Adrenal gland (tissue), 9 donors: ENCODE measurements at regions not wholly inside any gene's neighbourhood (a gene's known extent, or its start where the extent isn't known, plus 50 kb on each side); places are given as distances from the start of the nearest gene placed in this dataset.

Experiments
- DNase-seq, 7 donors: peaks; one replicate each; pipeline ENCODE4 v3.0.0-alpha.2; 2019 to 2020
- H3K27ac ChIP-seq, 5 donors: fragments of 200-600 bp; sonication (generic) in 4 of 5; 1 replicate in 3 of 5; 2 replicates in 2 of 5; pipeline versions ENCODE4 v1.5.1 to v1.8.0; 2016 to 2020; ENCODE audit warnings: mild to moderate bottlenecking in 1 of 5
- H3K27me3 ChIP-seq: fragments of 200-600 bp; 2 replicates; pipeline ENCODE4 v1.8.0; 2021
- H3K36me3 ChIP-seq, 2 donors: fragments of 200-600 bp; replicated peaks in 1 of 2; 1 replicate in 1 of 2; 2 replicates in 1 of 2; pipeline versions ENCODE4 v1.5.1 to v1.8.0; 2018 to 2022
- H3K4me1 ChIP-seq, 2 donors: fragments of 200-600 bp; replicated peaks in 1 of 2; 1 replicate in 1 of 2; 2 replicates in 1 of 2; pipeline versions ENCODE4 v1.5.1 to v1.8.0; 2018 to 2021
- H3K4me3 ChIP-seq, 4 donors: fragments of 200-600 bp; sonication (generic) in 3 of 4; one replicate each; pipeline ENCODE4 v1.5.1; 2016 to 2018
- H3K9me3 ChIP-seq, 3 donors: fragments of 200-600 bp; sonication (generic) in 1 of 3; replicated peaks in 1 of 3; 1 replicate in 2 of 3; 2 replicates in 1 of 3; pipeline versions ENCODE4 v1.5.1 to v1.8.0; 2016 to 2021
- POLR2A ChIP-seq, 2 donors: fragments of 450-650 bp; IDR thresholded peaks; one replicate each; pipeline ENCODE4 v1.6.1; 2017; ENCODE audit warnings: antibody characterized with exemption in 2 of 2, mild to moderate bottlenecking in 2 of 2, moderate library complexity in 1 of 2
- WGBS, 4 donors: extraction: QIAGEN DNeasy Blood & Tissue Kit in 2 of 4; methylation state at CpG; one replicate each; pipeline versions ENCODE4 v1.1.5 to v1.1.7; 2013 to 2017; 5-methylcytosine and 5-hydroxymethylcytosine counted together
- intact Hi-C, 2 donors: fragments of 100-400 bp; cut with DNase I; formaldehyde crosslinking; loops; one replicate each; pipeline versions ENCODE4 v1.14.1 to v1.15.0; 2022 to 2023
- TF ChIP-seq, protein P1 (sequence below), 6 experiments: fragments of 450-650 bp in 4 of 6; fragments of 200-600 bp in 2 of 6; sonication (generic) in 1 of 6; IDR thresholded peaks; 1 replicate in 5 of 6; 2 replicates in 1 of 6; pipeline versions ENCODE4 v1.5.1 to v1.8.0; 2016 to 2021; ENCODE audit warnings: antibody characterized with exemption in 6 of 6, mild to moderate bottlenecking in 2 of 6, moderate library complexity in 1 of 6
- donor health status: healthy with polysubstance abuse.
- donor health status: Bipolar disorder and iron deficiency.
- donor health status: DM: yes; HTN: yes; CAD: no.
- donor health status: DM: no; HTN: no; CAD: no.
- donor health status: DM: no; HTN: no; CAD: no.

- no peaks in the 10 kb centered on the region for H3K36me3 ChIP-seq
- no peaks in the 10 kb centered on the region for H3K27me3 ChIP-seq
- no peaks in the 10 kb centered on the region for H3K4me1 ChIP-seq
- no peak overlapping the region for H3K27ac ChIP-seq
- H3K9me3 ChIP-seq, result no peaks in the 10 kb centered on the region
- WGBS, 4 donors, result 66 to 83% (median 76%) methylated on average over 4 of the region's 4 CpGs
- no peak for TF ChIP-seq POLR2A (IDR thresholded peaks at IDR 0.05)
- TF ChIP-seq, protein P1, sequence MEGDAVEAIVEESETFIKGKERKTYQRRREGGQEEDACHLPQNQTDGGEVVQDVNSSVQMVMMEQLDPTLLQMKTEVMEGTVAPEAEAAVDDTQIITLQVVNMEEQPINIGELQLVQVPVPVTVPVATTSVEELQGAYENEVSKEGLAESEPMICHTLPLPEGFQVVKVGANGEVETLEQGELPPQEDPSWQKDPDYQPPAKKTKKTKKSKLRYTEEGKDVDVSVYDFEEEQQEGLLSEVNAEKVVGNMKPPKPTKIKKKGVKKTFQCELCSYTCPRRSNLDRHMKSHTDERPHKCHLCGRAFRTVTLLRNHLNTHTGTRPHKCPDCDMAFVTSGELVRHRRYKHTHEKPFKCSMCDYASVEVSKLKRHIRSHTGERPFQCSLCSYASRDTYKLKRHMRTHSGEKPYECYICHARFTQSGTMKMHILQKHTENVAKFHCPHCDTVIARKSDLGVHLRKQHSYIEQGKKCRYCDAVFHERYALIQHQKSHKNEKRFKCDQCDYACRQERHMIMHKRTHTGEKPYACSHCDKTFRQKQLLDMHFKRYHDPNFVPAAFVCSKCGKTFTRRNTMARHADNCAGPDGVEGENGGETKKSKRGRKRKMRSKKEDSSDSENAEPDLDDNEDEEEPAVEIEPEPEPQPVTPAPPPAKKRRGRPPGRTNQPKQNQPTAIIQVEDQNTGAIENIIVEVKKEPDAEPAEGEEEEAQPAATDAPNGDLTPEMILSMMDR (IDR thresholded peaks at IDR 0.05), result no peak
- intact Hi-C loops, result no loop called here
- no peak for DNase-seq
- H3K4me3 ChIP-seq, result no peak overlapping the region
These were observed 484.0 kb downstream of the ETS1 start for GRCh38 chr11:128103278-128103873.

GRCh38 chr11:128098781-128099180 lies 488.6 kb downstream of the ETS1 start:
- Histone ChIP-seq H3K9me3 (no peaks in the 10 kb centered on the region), H3K4me3 (no peak overlapping the region), H3K27ac (no peak overlapping the region), H3K36me3 (no peaks in the 10 kb centered on the region), H3K4me1 (no peaks in the 10 kb centered on the region), H3K27me3 (no peaks in the 10 kb centered on the region)
- intact Hi-C loops, result no loop called here
- TF ChIP-seq POLR2A (IDR thresholded peaks at IDR 0.05), result no peak
- TF ChIP-seq, protein P1 (IDR thresholded peaks at IDR 0.05), result no peak
- WGBS, 4 donors, result 45 to 75% (median 67%) methylated on average over 1 of the region's 1 CpG
- no peak for DNase-seq

DNA sequence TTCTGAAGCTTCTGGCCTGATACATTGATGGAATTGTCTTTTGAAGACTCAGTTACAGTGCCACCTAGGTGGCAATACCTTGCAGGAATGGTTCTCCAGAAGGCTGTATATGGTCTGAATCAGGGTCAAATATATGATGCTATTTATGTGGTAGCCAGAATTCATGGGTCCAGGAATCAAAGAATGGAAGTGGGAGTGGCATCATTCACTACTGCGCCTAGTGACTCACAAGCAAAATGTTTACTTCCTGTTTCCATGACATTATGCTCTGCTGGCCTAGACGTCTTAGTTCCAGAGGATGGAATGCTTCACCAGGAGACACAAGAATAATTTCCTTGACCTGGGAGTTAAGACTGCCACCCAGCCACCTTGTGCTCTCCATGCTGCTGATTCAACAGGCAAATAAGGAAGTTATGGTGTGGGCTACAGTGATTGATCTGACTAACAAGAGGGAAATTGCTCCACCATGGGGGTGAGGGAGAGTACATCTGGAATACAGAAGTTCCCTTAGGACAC lies 491.8 kb downstream of the ETS1 start:
- Histone ChIP-seq H3K27ac (no peak overlapping the region), H3K36me3 (no peaks in the 10 kb centered on the region), H3K27me3 (no peaks in the 10 kb centered on the region), H3K4me1 (no peaks in the 10 kb centered on the region), H3K9me3 (no peaks in the 10 kb centered on the region), H3K4me3 (no peak overlapping the region)
- DNase-seq, result no peak
- intact Hi-C loops, result no loop called here
- WGBS, 4 donors, result 41 to 49% (median 46%) methylated on average over 2 of the region's 2 CpGs
- TF ChIP-seq, protein P1 (IDR thresholded peaks at IDR 0.05), result no peak
- TF ChIP-seq POLR2A (IDR thresholded peaks at IDR 0.05), result no peak

- DNase-seq, result no peak
- intact Hi-C loops, result no loop called here
- Histone ChIP-seq H3K27me3 (no peaks in the 10 kb centered on the region), H3K9me3 (no peaks in the 10 kb centered on the region), H3K4me3 (no peak overlapping the region), H3K4me1 (no peaks in the 10 kb centered on the region), H3K27ac (no peak overlapping the region), H3K36me3 (no peaks in the 10 kb centered on the region)
- TF ChIP-seq, protein P1 (IDR thresholded peaks at IDR 0.05), result no peak
- no peak for TF ChIP-seq POLR2A (IDR thresholded peaks at IDR 0.05)
- 70 to 94% (median 80%) methylated on average over 2 of the region's 2 CpGs for WGBS, 4 donors
These were observed 493.7 kb downstream of the ETS1 start for GRCh38 chr11:128093689-128094088.
